Neural progenitor cell (in vitro differentiated cells): ENCODE measurements at regions not wholly inside any gene's neighbourhood (a gene's known extent, or its start where the extent isn't known, plus 50 kb on each side); places are given as distances from the start of the nearest gene placed in this dataset.

Experiments used
- CTCF ChIP-seq: fragments of 200-600 bp; sonication (generic); IDR thresholded peaks from 2 replicates; pipeline ENCODE4 v1.5.1; 2017; ENCODE audit warnings: antibody characterized with exemption, mild to moderate bottlenecking
- EZH2 ChIP-seq: fragments of 200-600 bp; sonication (generic); IDR thresholded peaks from 2 replicates; pipeline ENCODE4 v1.6.1; 2017; ENCODE audit warnings: antibody characterized with exemption, mild to moderate bottlenecking, moderate library complexity
- EZH2phosphoT487 ChIP-seq: fragments of 200-600 bp; sonication (generic); IDR thresholded peaks from 2 replicates; pipeline ENCODE4 v1.6.1; 2017; ENCODE audit warnings: antibody characterized with exemption

DNA sequence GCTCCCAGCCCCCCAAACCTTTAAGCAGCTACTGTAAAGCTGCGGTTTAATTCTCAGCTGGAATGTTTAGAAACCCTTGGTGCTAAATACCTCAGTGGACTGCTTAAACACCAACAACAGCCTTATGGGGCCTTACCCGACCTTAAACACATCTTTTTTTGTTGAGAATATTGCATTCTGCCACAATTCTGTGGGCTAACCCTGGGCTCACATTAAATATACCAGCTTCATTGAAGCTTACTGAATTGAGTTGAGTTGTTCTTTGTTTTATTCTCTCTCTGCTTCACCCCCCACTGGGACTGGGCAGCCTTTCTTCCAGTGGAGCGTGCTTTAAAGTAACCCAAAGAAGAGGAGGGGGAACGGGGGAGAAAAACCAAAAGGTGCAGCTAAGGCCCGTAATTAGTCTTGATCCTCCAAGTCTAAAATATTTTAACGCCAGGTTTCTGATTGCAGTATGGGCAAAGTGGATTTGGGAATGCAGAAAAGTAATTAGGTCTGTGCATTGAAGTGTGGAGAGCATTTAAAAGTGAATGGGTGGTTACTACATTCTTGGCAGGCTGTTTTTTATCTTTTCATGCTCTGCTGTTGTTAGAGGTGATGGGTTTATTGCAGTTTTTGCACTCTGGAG is 281.2 kb downstream of the NR2F1-AS1 start:
- TF ChIP-seq CTCF (no peak), EZH2 (no peak), EZH2phosphoT487 (no peak)
